ENCODE measurements at regions not wholly inside any gene's neighbourhood (a gene's known extent, or its start where the extent isn't known, plus 50 kb on each side); places are given as distances from the start of the nearest gene placed in this dataset.

GRCh38 chr14:37844614-37845013 is 249.2 kb downstream of the TTC6 start:
- intact Hi-C loops (cut with DNase I; ENCODE audit: low total_unique reads) (no loop called here), in situ Hi-C loops (cut with MboI; ENCODE audit: low sequenced_read_pairs in 4 of 4) (no loop called here)
- ATAC-seq (no peak), DNase-seq (no peak)
- Histone ChIP-seq H3K4me3 (no peak overlapping the region), H3K27me3 (no peaks in the 10 kb centered on the region), H3K36me3 (no peaks in the 10 kb centered on the region), H3K9me3 (no peaks in the 10 kb centered on the region), H3K4me1 (no peaks in the 10 kb centered on the region), H3K27ac (no peak overlapping the region)
- TF ChIP-seq POLR2A (IDR thresholded peaks at IDR 0.05) = no peak
- TF ChIP-seq CTCF (IDR thresholded peaks at IDR 0.05 in 4 of 5, conservative IDR thresholded peaks at IDR 0.05 in 1 of 5) = no peak

- H3K27me3 ChIP-seq = no peaks in the 10 kb centered on the region
- in situ Hi-C loops (cut with MboI; ENCODE audit: low sequenced_read_pairs in 4 of 4) (no loop called here), intact Hi-C loops (cut with DNase I; ENCODE audit: low total_unique reads) (no loop called here)
- no peaks in the 10 kb centered on the region for H3K36me3 ChIP-seq
- ATAC-seq = no peak
- H3K27ac ChIP-seq = no peak overlapping the region
- no peaks in the 10 kb centered on the region for H3K4me1 ChIP-seq
- TF ChIP-seq POLR2A (IDR thresholded peaks at IDR 0.05) = no peak
- no peak for TF ChIP-seq CTCF (IDR thresholded peaks at IDR 0.05 in 4 of 5, conservative IDR thresholded peaks at IDR 0.05 in 1 of 5)
- no peak overlapping the region for H3K4me3 ChIP-seq
- DNase-seq = no peak
- no peaks in the 10 kb centered on the region for H3K9me3 ChIP-seq
These were observed 253.7 kb downstream of the TTC6 start for GRCh38 chr14:37848985-37849621.

GRCh38 chr14:37851054-37851453 is 255.6 kb downstream of the TTC6 start:
- Histone ChIP-seq H3K27ac (no peak overlapping the region), H3K4me1 (no peaks in the 10 kb centered on the region), H3K27me3 (no peaks in the 10 kb centered on the region), H3K4me3 (no peak overlapping the region), H3K9me3 (no peaks in the 10 kb centered on the region), H3K36me3 (no peaks in the 10 kb centered on the region)
- in situ Hi-C loops (cut with MboI; ENCODE audit: low sequenced_read_pairs in 4 of 4) = no loop called here
- DNase-seq (no peak), ATAC-seq (no peak)
- TF ChIP-seq CTCF (IDR thresholded peaks at IDR 0.05 in 4 of 5, conservative IDR thresholded peaks at IDR 0.05 in 1 of 5) (no peak), POLR2A (IDR thresholded peaks at IDR 0.05) (no peak)
- intact Hi-C loops (cut with DNase I; ENCODE audit: low total_unique reads) = no loop called here

- no peak for TF ChIP-seq POLR2A (IDR thresholded peaks at IDR 0.05)
- no peak for TF ChIP-seq CTCF (IDR thresholded peaks at IDR 0.05 in 4 of 5, conservative IDR thresholded peaks at IDR 0.05 in 1 of 5)
- no peaks in the 10 kb centered on the region for H3K9me3 ChIP-seq
- DNase-seq = no peak
- no peaks in the 10 kb centered on the region for H3K36me3 ChIP-seq
- in situ Hi-C loops (cut with MboI; ENCODE audit: low sequenced_read_pairs in 4 of 4) (no loop called here), intact Hi-C loops (cut with DNase I; ENCODE audit: low total_unique reads) (no loop called here)
- no peak overlapping the region for H3K27ac ChIP-seq
- no peaks in the 10 kb centered on the region for H3K4me1 ChIP-seq
- no peak for ATAC-seq
- no peaks in the 10 kb centered on the region for H3K27me3 ChIP-seq
- H3K4me3 ChIP-seq = no peak overlapping the region
These were observed 260.4 kb downstream of the TTC6 start for GRCh38 chr14:37855871-37856270.

GRCh38 chr14:37857774-37858266 is 262.4 kb downstream of the TTC6 start:
- TF ChIP-seq POLR2A (IDR thresholded peaks at IDR 0.05) (no peak), CTCF (IDR thresholded peaks at IDR 0.05 in 4 of 5, conservative IDR thresholded peaks at IDR 0.05 in 1 of 5) (no peak)
- H3K4me1 ChIP-seq = no peaks in the 10 kb centered on the region
- no peak for ATAC-seq

More at GRCh38 chr14:37857774-37858266, 262.4 kb downstream of the TTC6 start:
- DNase-seq = no peak
- Histone ChIP-seq H3K4me3 (no peak overlapping the region), H3K27ac (no peak overlapping the region), H3K9me3 (no peaks in the 10 kb centered on the region), H3K27me3 (no peaks in the 10 kb centered on the region), H3K36me3 (no peaks in the 10 kb centered on the region)
- in situ Hi-C loops (cut with MboI; ENCODE audit: low sequenced_read_pairs in 4 of 4) (no loop called here), intact Hi-C loops (cut with DNase I; ENCODE audit: low total_unique reads) (no loop called here)
